K562 (cell line): ENCODE measurements at regions not wholly inside any gene's neighbourhood (a gene's known extent, or its start where the extent isn't known, plus 50 kb on each side); places are given as distances from the start of the nearest gene placed in this dataset.

Source experiments
- CTBP1 ChIP-seq: fragments of 450-650 bp; IDR thresholded peaks from 2 replicates; pipeline ENCODE4 v1.6.1; 2016; ENCODE audit warnings: borderline replicate concordance
- MECOM ChIP-seq: fragments of 250-450 bp; sonication (Bioruptor Pico); IDR thresholded peaks from 2 replicates; pipeline ENCODE4 v1.8.0; 2022; ENCODE audit warnings: inconsistent platforms
- MED1 ChIP-seq: sonication (generic); formaldehyde crosslinking; IDR thresholded peaks from 2 replicates; pipeline ENCODE4 v1.8.1; 2023; ENCODE audit warnings: missing genetic modification reagents, borderline replicate concordance
- PTBP1 ChIP-seq: fragments of 200-400 bp; formaldehyde crosslinking; IDR thresholded peaks from 2 replicates; pipeline ENCODE4 v1.6.1; 2017; ENCODE audit warnings: low read depth, low read length
- RFX1 ChIP-seq: fragments of 450-650 bp; IDR thresholded peaks from 2 replicates; pipeline ENCODE4 v1.6.1; 2016; ENCODE audit warnings: mild to moderate bottlenecking, moderate library complexity
- RNF2 ChIP-seq: sonication (generic); IDR thresholded peaks from 2 replicates; pipeline ENCODE4 v1.6.1; 2016
- SMAD3 ChIP-seq: fragments of 450-650 bp; formaldehyde crosslinking; conservative IDR thresholded peaks from 2 replicates; pipeline ENCODE4 v1.4.0; 2020; ENCODE audit warnings: mild to moderate bottlenecking
- USF1 ChIP-seq: sonication (generic); formaldehyde crosslinking; IDR thresholded peaks from 2 replicates; pipeline ENCODE4 v1.9.0; 2022; ENCODE audit warnings: mild to moderate bottlenecking, missing genetic modification reagents
- ZNF212 ChIP-seq: fragments of 450-650 bp; formaldehyde crosslinking; IDR thresholded peaks from 2 replicates; pipeline ENCODE4 v1.4.0; 2020; ENCODE audit warnings: mild to moderate bottlenecking
- ZNF347 ChIP-seq: fragments of 450-650 bp; formaldehyde crosslinking; IDR thresholded peaks from 2 replicates; pipeline ENCODE4 v1.4.0; 2020; ENCODE audit warnings: low read depth, mild to moderate bottlenecking, moderate library complexity
- ZNF644 ChIP-seq: fragments of 200-800 bp; sonication (Bioruptor generic); IDR thresholded peaks from 2 replicates; pipeline ENCODE4 v1.6.1; 2016; ENCODE audit warnings: low read depth, missing genetic modification characterization, missing compliant biosample characterization
- ZNF76 ChIP-seq: fragments of 250-450 bp; sonication (Bioruptor Pico); IDR thresholded peaks from 2 replicates; pipeline ENCODE4 v1.4.0; 2020; ENCODE audit warnings: mild to moderate bottlenecking, moderate library complexity, borderline replicate concordance
- ZNF780A ChIP-seq: fragments of 250-450 bp; sonication (Bioruptor Pico); IDR thresholded peaks from 2 replicates; pipeline ENCODE4 v1.5.0; 2021; ENCODE audit warnings: mild to moderate bottlenecking
- TF ChIP-seq, protein P1 (sequence below): fragments of 200-600 bp; sonication (generic); IDR thresholded peaks from one replicate; pipeline ENCODE4 v1.6.1; 2012; ENCODE audit warnings: mild to moderate bottlenecking, low read depth, low read length, inconsistent platforms
- TF ChIP-seq, protein P2 (sequence below): fragments of 450-650 bp; IDR thresholded peaks from 2 replicates; pipeline ENCODE4 v1.6.1; 2016; ENCODE audit warnings: borderline replicate concordance

DNA sequence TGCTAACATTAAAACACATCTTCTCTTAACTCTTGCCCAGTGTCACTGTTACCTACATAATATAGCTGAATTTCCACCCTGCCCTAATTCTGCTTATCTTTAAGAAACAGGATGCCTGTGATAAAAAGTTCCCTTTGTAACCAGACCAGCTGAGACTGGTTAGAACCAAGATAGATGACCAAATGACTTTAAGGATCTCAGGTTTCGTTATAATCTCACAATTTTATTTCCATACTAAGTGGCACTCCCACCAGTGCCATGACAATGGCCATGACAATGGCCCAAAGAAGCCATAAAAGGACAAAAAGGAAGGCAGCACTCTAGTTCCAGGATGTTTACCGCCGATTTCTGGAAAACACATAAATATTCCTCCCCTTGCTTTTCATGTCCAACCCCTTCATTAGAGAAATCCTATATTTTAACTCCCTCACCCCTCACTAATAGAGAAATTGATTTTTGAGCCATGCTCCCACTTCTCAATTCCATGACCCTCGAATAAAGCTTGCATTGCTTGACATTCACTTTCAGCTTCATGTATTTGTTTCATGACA lies 126.1 kb downstream of the ELAPOR2 start (continued):
- TF ChIP-seq, protein P1, sequence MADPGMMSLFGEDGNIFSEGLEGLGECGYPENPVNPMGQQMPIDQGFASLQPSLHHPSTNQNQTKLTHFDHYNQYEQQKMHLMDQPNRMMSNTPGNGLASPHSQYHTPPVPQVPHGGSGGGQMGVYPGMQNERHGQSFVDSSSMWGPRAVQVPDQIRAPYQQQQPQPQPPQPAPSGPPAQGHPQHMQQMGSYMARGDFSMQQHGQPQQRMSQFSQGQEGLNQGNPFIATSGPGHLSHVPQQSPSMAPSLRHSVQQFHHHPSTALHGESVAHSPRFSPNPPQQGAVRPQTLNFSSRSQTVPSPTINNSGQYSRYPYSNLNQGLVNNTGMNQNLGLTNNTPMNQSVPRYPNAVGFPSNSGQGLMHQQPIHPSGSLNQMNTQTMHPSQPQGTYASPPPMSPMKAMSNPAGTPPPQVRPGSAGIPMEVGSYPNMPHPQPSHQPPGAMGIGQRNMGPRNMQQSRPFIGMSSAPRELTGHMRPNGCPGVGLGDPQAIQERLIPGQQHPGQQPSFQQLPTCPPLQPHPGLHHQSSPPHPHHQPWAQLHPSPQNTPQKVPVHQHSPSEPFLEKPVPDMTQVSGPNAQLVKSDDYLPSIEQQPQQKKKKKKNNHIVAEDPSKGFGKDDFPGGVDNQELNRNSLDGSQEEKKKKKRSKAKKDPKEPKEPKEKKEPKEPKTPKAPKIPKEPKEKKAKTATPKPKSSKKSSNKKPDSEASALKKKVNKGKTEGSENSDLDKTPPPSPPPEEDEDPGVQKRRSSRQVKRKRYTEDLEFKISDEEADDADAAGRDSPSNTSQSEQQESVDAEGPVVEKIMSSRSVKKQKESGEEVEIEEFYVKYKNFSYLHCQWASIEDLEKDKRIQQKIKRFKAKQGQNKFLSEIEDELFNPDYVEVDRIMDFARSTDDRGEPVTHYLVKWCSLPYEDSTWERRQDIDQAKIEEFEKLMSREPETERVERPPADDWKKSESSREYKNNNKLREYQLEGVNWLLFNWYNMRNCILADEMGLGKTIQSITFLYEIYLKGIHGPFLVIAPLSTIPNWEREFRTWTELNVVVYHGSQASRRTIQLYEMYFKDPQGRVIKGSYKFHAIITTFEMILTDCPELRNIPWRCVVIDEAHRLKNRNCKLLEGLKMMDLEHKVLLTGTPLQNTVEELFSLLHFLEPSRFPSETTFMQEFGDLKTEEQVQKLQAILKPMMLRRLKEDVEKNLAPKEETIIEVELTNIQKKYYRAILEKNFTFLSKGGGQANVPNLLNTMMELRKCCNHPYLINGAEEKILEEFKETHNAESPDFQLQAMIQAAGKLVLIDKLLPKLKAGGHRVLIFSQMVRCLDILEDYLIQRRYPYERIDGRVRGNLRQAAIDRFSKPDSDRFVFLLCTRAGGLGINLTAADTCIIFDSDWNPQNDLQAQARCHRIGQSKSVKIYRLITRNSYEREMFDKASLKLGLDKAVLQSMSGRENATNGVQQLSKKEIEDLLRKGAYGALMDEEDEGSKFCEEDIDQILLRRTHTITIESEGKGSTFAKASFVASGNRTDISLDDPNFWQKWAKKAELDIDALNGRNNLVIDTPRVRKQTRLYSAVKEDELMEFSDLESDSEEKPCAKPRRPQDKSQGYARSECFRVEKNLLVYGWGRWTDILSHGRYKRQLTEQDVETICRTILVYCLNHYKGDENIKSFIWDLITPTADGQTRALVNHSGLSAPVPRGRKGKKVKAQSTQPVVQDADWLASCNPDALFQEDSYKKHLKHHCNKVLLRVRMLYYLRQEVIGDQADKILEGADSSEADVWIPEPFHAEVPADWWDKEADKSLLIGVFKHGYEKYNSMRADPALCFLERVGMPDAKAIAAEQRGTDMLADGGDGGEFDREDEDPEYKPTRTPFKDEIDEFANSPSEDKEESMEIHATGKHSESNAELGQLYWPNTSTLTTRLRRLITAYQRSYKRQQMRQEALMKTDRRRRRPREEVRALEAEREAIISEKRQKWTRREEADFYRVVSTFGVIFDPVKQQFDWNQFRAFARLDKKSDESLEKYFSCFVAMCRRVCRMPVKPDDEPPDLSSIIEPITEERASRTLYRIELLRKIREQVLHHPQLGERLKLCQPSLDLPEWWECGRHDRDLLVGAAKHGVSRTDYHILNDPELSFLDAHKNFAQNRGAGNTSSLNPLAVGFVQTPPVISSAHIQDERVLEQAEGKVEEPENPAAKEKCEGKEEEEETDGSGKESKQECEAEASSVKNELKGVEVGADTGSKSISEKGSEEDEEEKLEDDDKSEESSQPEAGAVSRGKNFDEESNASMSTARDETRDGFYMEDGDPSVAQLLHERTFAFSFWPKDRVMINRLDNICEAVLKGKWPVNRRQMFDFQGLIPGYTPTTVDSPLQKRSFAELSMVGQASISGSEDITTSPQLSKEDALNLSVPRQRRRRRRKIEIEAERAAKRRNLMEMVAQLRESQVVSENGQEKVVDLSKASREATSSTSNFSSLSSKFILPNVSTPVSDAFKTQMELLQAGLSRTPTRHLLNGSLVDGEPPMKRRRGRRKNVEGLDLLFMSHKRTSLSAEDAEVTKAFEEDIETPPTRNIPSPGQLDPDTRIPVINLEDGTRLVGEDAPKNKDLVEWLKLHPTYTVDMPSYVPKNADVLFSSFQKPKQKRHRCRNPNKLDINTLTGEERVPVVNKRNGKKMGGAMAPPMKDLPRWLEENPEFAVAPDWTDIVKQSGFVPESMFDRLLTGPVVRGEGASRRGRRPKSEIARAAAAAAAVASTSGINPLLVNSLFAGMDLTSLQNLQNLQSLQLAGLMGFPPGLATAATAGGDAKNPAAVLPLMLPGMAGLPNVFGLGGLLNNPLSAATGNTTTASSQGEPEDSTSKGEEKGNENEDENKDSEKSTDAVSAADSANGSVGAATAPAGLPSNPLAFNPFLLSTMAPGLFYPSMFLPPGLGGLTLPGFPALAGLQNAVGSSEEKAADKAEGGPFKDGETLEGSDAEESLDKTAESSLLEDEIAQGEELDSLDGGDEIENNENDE: no peak
- no peak for TF ChIP-seq ZNF780A (CRISPR knock-in tag)
- TF ChIP-seq PTBP1: no peak
- no peak for TF ChIP-seq RNF2
- peak; percentile 64 for TF ChIP-seq RFX1
- no peak for TF ChIP-seq SMAD3 (CRISPR knock-in tag)
- TF ChIP-seq CTBP1: peak; percentile 71
- no peak for TF ChIP-seq ZNF76 (CRISPR knock-in tag)
- TF ChIP-seq ZNF644 (tag): peak; percentile 89
- TF ChIP-seq, protein P2, sequence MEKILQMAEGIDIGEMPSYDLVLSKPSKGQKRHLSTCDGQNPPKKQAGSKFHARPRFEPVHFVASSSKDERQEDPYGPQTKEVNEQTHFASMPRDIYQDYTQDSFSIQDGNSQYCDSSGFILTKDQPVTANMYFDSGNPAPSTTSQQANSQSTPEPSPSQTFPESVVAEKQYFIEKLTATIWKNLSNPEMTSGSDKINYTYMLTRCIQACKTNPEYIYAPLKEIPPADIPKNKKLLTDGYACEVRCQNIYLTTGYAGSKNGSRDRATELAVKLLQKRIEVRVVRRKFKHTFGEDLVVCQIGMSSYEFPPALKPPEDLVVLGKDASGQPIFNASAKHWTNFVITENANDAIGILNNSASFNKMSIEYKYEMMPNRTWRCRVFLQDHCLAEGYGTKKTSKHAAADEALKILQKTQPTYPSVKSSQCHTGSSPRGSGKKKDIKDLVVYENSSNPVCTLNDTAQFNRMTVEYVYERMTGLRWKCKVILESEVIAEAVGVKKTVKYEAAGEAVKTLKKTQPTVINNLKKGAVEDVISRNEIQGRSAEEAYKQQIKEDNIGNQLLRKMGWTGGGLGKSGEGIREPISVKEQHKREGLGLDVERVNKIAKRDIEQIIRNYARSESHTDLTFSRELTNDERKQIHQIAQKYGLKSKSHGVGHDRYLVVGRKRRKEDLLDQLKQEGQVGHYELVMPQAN: no peak
- no peak for TF ChIP-seq ZNF347 (CRISPR knock-in tag)
- no peak for TF ChIP-seq MED1 (CRISPR knock-in tag)
- TF ChIP-seq MECOM (CRISPR knock-in tag): no peak
- 0 out of 2 replicates have a peak, but pooled peaks have one; percentile 44 for TF ChIP-seq ZNF212 (CRISPR knock-in tag)
- no peak for TF ChIP-seq USF1
